Left colon (tissue), 2 donors: ENCODE measurements at regions not wholly inside any gene's neighbourhood (a gene's known extent, or its start where the extent isn't known, plus 50 kb on each side); places are given as distances from the start of the nearest gene placed in this dataset.
"Not testable (repeated sequence)": the region's sequence is repeated elsewhere in the genome, so short reads cannot be mapped to it uniquely, and the experiment has no call there.

ENCODE experiments used
- ATAC-seq: fragments of 200-7000 bp; cut with Tn5 transposase; one replicate; pipeline ENCODE4 v1.9.1; 2020; ENCODE audit warnings: mild to moderate bottlenecking, moderate library complexity
- DNase-seq, 2 donors: peaks; one replicate each; pipeline ENCODE4 v3.0.0-alpha.2; 2020
- intact Hi-C, 2 donors: fragments of 100-400 bp; cut with DNase I in 1 of 2; cut with micrococcal nuclease in 1 of 2; formaldehyde crosslinking; loops; one replicate each; pipeline versions ENCODE4 v1.11.2 to v1.14.0; 2022; cut with DNase I, micrococcal nuclease
- donor health status: DM: no; HTN: no; CAD: no.
- donor health status: DM: yes; HTN: yes; CAD: no.

- no peak for ATAC-seq
- intact Hi-C loops = no loop called here
- DNase-seq = no peak
Measured at GRCh38 chr5:167929841-167930240, 361.6 kb upstream of the WWC1 start.

DNA sequence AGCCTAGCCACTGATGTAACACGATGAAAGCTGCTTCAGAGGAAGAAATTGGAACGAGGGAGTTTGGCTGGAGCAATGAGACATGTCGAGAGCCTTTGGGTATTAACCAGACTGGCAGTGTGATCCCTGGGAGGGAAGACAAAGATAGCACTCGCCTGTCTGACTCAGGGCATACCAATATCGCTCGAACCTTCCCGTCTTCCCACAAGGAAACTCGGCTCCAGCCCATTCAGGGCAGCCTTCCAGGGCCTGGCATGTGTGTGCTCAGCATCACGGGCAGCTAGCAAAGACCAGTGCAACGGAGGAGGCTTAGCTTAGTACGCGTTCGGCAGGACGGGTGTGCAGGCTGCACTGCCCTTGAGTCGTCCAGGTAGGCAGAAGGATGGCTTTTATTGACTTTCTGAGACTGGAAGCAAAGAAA is 356.9 kb upstream of the WWC1 start:
- ATAC-seq (no peak), DNase-seq (peak in 1 of 2 donors; percentile 34)
- intact Hi-C loops = no loop called here

- no peak for DNase-seq
- no peak for ATAC-seq
- intact Hi-C loops = no loop called here
Measured at GRCh38 chr5:167936022-167936421, 355.4 kb upstream of the WWC1 start.

DNA sequence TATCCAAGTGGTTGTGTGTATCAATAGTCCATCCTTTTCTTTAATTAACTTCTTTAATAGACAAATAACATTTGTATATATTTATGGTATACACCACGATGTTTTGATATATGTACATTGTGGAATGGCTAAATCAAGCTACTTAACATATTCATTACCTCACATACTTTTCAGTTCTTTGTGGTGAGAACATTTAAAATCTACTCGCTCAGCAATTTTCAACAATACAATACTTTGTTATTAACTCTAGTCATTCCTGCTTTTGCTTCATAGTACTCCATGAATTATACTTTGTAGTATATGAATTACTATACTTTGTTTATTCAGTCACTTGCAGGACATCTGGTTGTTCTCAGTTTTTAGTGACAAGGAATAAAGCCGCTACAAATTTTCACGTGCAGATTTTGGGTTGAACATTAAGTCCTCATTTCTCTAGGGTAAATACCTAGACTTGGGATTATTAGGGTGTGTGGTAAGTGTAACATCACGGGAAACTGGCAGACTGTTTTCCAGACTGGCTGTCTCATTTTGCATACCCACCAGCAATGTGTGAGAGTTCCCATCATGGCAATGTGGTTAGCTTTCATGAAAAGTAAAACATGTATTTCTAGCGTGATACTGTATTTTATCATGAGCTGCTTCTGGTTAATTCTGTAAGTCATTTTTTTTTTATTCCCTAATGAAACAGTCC is 354.4 kb upstream of the WWC1 start:
- no peak for ATAC-seq
- intact Hi-C loops = no loop called here
- no peak for DNase-seq

GRCh38 chr5:167937635-167937998 is 353.8 kb upstream of the WWC1 start:
- ATAC-seq (no peak), DNase-seq (no peak)
- intact Hi-C loops = no loop called here

DNA sequence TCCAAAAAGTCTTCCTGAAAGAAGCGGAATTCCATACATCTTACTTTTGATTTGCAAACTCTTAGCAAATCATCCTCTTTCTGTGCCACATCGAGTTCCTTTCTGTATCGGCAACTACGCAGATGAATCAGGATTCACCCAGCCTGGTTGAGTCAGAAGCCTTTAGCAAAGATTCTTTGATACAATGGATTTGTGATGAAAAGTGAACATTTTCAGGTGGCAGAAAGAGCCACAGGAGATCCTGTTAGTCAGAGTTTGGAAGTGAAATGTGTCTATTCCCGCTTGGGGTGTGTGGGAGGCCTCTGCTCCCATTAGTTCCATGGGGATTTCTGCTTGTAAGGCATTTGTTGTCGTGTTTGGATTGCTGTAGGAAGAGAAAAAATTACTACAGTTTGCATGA is 351.8 kb upstream of the WWC1 start:
- ATAC-seq = no peak
- DNase-seq = no peak
- intact Hi-C loops = no loop called here

GRCh38 chr5:167940911-167941310 is 350.5 kb upstream of the WWC1 start:
- DNase-seq (no peak), ATAC-seq (no peak)
- intact Hi-C loops = no loop called here

- DNase-seq, ATAC-seq, intact Hi-C loops: not testable (repeated sequence)
Measured at GRCh38 chr5:167941556-167941955, 349.9 kb upstream of the WWC1 start.

GRCh38 chr5:167943343-167943742 is 348.1 kb upstream of the WWC1 start:
- ATAC-seq (no peak), DNase-seq (no peak)
- intact Hi-C loops = no loop called here

DNA sequence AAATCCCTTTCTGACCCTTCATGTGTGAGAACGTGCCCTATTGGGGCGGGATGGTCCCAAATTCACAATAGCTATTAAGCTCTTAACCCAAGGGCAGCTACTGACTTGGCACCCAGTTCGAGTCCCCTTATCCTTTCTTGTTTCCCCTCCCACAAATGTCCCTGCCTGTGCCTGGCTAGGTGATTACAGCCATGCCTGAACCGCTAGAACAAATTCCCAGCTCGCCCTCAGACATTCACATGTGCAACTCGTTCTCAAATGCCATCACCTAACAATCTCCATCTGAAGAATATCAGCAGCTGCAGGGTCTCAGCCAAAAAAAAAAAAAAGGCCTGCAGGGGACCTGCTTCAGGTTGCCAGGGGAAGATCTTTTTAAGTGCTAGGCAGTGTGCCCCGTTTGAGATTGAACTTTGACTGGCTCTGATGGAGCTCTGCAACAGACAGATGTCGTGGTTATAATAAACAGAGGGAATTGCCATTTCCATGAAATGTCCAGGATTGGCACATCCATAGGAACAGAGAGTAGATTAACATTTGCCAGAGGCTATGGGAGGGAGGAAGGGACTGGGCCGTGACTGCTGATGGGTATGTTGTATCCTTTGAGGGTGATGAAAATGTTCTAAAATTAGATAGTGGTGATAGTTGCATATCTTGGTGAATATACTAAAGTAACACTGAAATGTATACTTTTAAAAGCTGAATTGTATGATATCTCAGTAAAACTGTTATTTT is 347.2 kb upstream of the WWC1 start:
- intact Hi-C loops = no loop called here
- DNase-seq (no peak), ATAC-seq (no peak)

DNA sequence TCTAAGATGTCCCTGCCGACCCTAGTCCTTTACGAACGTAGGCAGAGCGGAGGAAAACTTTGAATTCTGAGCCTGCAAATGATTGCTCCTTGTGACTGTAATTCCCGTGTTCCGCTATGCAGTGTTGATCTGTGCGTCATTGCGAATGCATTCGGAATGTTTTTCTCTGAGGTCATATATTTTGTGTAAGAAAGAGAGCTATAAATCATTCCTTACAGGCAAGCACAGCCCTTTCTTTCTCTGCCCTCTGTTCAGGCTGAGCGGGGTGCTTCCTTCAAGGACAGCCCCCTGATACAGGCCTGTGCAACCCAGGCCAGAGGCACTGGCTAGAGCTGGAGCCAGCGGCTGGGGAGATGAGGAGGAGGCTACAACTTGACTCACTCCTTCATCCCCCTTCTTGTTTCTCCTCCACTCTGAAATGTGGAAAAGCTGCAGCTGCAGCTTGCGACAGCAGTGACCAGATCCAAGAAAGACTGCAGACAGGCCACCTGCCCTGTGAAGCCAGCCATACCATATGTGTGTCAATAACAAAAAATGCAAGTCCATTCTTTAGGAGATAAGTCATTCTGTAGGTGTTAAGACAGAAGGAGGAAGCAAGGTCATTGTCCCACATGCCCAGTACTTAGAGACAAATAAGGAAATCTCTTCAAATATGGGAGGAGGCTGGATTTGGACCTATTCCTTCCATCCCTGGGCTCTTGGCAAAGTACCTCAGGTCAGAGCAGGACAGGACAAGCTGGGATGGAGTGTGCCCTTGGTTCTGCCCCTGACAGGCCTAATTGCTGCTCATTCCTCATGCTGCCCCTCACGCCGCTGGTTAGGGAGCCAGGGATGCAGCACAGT is 345.7 kb upstream of the WWC1 start:
- intact Hi-C loops = no loop called here
- ATAC-seq (no peak), DNase-seq (peak in 1 of 2 donors; percentile 36)

- DNase-seq (no peak), ATAC-seq (no peak)
- intact Hi-C loops = no loop called here
Measured at GRCh38 chr5:167947306-167947705, 344.1 kb upstream of the WWC1 start.

- no peak for DNase-seq
- ATAC-seq = no peak
- intact Hi-C loops = no loop called here
Measured at GRCh38 chr5:167948251-167948650, 343.2 kb upstream of the WWC1 start.

GRCh38 chr5:167949435-167949834 is 342.0 kb upstream of the WWC1 start:
- intact Hi-C loops = no loop called here
- no peak for DNase-seq
- no peak for ATAC-seq

GRCh38 chr5:167950126-167950721 is 341.2 kb upstream of the WWC1 start:
- DNase-seq (no peak), ATAC-seq (no peak)
- intact Hi-C loops = no loop called here

- ATAC-seq (no peak), DNase-seq (no peak)
- intact Hi-C loops = no loop called here
Measured at GRCh38 chr5:167951116-167951515, 340.3 kb upstream of the WWC1 start.

DNA sequence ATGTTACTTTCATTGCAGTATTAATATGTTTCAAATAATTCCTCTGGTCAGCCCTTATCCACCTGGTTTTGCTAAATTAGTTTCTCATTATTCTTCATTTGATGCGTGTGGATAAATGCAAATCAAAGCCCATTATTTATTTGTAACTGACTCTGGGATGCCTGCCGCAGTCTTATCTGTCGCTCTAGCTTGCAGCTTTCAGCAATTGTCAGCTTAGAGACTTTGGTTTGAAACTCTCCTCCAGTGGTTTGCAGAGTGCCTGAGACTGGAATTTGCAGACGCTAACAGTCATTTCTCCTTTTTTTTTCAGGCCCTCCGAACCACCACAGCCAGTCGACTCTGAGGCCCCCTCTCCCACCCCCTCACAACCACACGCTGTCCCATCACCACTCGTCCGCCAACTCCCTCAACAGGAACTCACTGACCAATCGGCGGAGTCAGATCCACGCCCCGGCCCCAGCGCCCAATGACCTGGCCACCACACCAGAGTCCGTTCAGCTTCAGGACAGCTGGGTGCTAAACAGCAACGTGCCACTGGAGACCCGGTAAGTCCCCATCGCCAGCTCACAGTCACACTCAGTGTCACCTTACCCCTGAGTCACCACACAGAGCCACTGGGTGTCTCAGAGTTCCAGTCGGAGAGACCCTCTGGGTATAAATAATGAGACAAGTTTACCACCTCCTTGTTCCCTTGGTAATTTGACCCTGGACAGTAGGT is 339.0 kb upstream of the WWC1 start:
- ATAC-seq (no peak), DNase-seq (no peak)
- intact Hi-C loops = no loop called here

GRCh38 chr5:167953151-167953798 is 338.2 kb upstream of the WWC1 start:
- DNase-seq (no peak), ATAC-seq (no peak)
- intact Hi-C loops = no loop called here
